ENCODE measurements at regions not wholly inside any gene's neighbourhood (a gene's known extent, or its start where the extent isn't known, plus 50 kb on each side); places are given as distances from the start of the nearest gene placed in this dataset.

DNA sequence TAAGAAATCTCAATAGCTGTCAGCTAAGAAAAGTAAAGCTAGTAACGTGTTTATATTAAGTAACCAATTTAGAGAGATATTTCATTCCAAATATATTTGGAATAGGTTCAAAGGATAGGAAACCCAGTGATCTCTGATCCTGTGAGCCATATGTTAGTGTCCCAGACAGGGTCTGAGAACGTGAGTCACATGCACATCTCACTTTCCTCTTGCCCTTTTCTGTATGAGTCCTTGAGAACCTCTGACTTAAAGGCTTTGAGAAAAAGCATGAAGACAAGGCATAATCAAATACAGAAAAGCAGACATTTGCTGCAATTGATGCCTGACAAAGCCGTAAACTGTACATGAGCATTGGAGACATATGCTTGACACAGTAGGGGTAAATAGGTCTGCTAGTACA lies 655.1 kb upstream of the ADGRL3 start:
- Histone ChIP-seq H3F3A (ENCODE audit: low read length, unreplicated experiment) (no peaks in the 10 kb centered on the region), H2AFZ (ENCODE audit: low read length) (0 out of 2 replicates have a peak overlapping the region, but pooled peaks have one; percentile 39), H4K20me1 (ENCODE audit: low read length) (no peaks in the 10 kb centered on the region), H3K27ac (ENCODE audit: low read length) (no peak overlapping the region), H3K4me1 (ENCODE audit: insufficient read depth, low read length) (no peaks in the 10 kb centered on the region), H3K4me3 (ENCODE audit: low read length) (no peak overlapping the region), H3K79me2 (ENCODE audit: low read length) (no peaks in the 10 kb centered on the region), H3K9me2 (replicated peaks; ENCODE audit: low read length) (no peaks in the 10 kb centered on the region), H3K9ac (ENCODE audit: low read length) (no peak overlapping the region), H3K4me2 (ENCODE audit: low read length) (no peak overlapping the region), H3K27me3 (ENCODE audit: low read length) (no peaks in the 10 kb centered on the region), H3K9me3 (ENCODE audit: low read length) (no peaks in the 10 kb centered on the region), H3K36me3 (ENCODE audit: low read depth, low read length) (no peaks in the 10 kb centered on the region)
- ChIA-PET POLR2A (ENCODE audit: unreplicated experiment) (no interaction called here), CTCF (no interaction called here)
- intact Hi-C loops (cut with micrococcal nuclease) = no loop called here
- no peak for ATAC-seq
- no peak for TF ChIP-seq EZH2 (IDR thresholded peaks at IDR 0.05; ENCODE audit: low read length, unreplicated experiment)
- no peak for DNase-seq
- no TSS peak for BruUV-seq (replicated peaks)

DNA sequence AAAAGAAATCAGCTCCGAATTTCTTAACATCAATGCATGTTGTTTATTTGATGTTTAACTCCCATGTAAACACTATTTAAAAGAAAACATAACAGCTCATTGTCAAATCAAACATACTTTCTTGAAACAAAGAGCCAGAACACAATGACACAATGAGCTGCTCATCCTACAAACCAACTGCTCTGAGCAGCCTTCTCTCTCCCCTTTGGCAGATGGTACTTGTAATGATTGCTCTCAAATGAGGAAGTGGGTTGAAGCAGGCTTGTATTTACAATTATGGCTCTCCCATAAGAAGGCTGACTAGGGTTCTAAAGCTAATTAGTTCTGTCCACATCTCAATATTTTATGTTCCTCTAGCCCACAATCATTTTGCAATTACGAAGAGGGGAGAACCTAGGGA lies 637.8 kb upstream of the ADGRL3 start:
- DNase-seq = no peak
- no TSS peak for BruUV-seq (replicated peaks)
- Histone ChIP-seq H3K4me3 (ENCODE audit: low read length) (no peak overlapping the region), H3F3A (ENCODE audit: low read length, unreplicated experiment) (no peaks in the 10 kb centered on the region), H3K4me2 (ENCODE audit: low read length) (no peak overlapping the region), H3K36me3 (ENCODE audit: low read depth, low read length) (no peaks in the 10 kb centered on the region), H3K9me2 (replicated peaks; ENCODE audit: low read length) (no peaks in the 10 kb centered on the region), H3K79me2 (ENCODE audit: low read length) (no peaks in the 10 kb centered on the region), H3K27me3 (ENCODE audit: low read length) (no peaks in the 10 kb centered on the region), H3K4me1 (ENCODE audit: insufficient read depth, low read length) (no peaks in the 10 kb centered on the region), H4K20me1 (ENCODE audit: low read length) (no peaks in the 10 kb centered on the region), H3K27ac (ENCODE audit: low read length) (no peak overlapping the region), H3K9me3 (ENCODE audit: low read length) (no peaks in the 10 kb centered on the region), H3K9ac (ENCODE audit: low read length) (no peak overlapping the region), H2AFZ (ENCODE audit: low read length) (no peak overlapping the region)
- POLR2A ChIA-PET (ENCODE audit: unreplicated experiment) = interaction anchor here (0.7 kb wide), 1 partner anchor 675 kb away, joined by 3 read pairs; no protein-coding TSS in a partner anchor
- intact Hi-C loops (cut with micrococcal nuclease) = no loop called here
- TF ChIP-seq, protein P1, sequence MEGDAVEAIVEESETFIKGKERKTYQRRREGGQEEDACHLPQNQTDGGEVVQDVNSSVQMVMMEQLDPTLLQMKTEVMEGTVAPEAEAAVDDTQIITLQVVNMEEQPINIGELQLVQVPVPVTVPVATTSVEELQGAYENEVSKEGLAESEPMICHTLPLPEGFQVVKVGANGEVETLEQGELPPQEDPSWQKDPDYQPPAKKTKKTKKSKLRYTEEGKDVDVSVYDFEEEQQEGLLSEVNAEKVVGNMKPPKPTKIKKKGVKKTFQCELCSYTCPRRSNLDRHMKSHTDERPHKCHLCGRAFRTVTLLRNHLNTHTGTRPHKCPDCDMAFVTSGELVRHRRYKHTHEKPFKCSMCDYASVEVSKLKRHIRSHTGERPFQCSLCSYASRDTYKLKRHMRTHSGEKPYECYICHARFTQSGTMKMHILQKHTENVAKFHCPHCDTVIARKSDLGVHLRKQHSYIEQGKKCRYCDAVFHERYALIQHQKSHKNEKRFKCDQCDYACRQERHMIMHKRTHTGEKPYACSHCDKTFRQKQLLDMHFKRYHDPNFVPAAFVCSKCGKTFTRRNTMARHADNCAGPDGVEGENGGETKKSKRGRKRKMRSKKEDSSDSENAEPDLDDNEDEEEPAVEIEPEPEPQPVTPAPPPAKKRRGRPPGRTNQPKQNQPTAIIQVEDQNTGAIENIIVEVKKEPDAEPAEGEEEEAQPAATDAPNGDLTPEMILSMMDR (conservative IDR thresholded peaks at IDR 0.05; ENCODE audit: low read depth, low read length) = no peak
- TF ChIP-seq EZH2 (IDR thresholded peaks at IDR 0.05; ENCODE audit: low read length, unreplicated experiment) (no peak), EZH2phosphoT487 (IDR thresholded peaks at IDR 0.05; ENCODE audit: borderline replicate concordance, low read length) (no peak)
- no peak for ATAC-seq
- CTCF ChIA-PET = no interaction called here

DNA sequence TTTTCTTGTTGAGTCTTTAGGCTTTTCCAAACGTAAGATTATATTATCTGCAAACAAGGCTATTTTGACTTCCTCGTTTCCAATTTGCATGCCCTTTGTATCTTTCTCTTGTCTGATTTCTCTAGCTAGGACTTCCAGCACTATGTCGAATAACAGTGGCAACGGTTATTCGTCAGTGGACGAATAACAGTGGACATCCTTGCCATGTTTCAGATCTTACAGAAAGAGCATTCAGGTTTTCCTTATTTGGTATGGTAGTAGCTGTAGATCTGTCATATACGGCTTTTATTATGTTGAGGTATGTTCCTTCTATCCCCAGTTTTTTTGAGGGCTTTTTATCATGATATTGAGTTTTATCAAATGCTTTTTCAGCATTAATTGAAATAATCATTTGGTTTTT lies 634.6 kb upstream of the ADGRL3 start:
- H3K4me2 ChIP-seq (ENCODE audit: low read length) = no peak overlapping the region
- CTCF ChIA-PET = no interaction called here
- POLR2A ChIA-PET (ENCODE audit: unreplicated experiment) = no interaction called here

More for the DNA sequence above, 634.6 kb upstream of the ADGRL3 start:
- no TSS peak for BruUV-seq (replicated peaks)
- intact Hi-C loops (cut with micrococcal nuclease) = no loop called here
- H3K4me1 ChIP-seq (ENCODE audit: insufficient read depth, low read length) = no peaks in the 10 kb centered on the region
- no peak overlapping the region for H2AFZ ChIP-seq (ENCODE audit: low read length)
- no peaks in the 10 kb centered on the region for H3K9me3 ChIP-seq (ENCODE audit: low read length)
- H3K9ac ChIP-seq (ENCODE audit: low read length) = no peak overlapping the region
- H3K27ac ChIP-seq (ENCODE audit: low read length) = no peak overlapping the region
- ATAC-seq (no peak), DNase-seq (no peak)
- H3K27me3 ChIP-seq (ENCODE audit: low read length) = no peaks in the 10 kb centered on the region
- no peaks in the 10 kb centered on the region for H3K9me2 ChIP-seq (replicated peaks; ENCODE audit: low read length)
- H3K79me2 ChIP-seq (ENCODE audit: low read length) = no peaks in the 10 kb centered on the region
- TF ChIP-seq EZH2phosphoT487 (IDR thresholded peaks at IDR 0.05; ENCODE audit: borderline replicate concordance, low read length) = no peak
- TF ChIP-seq, protein P1 (conservative IDR thresholded peaks at IDR 0.05; ENCODE audit: low read depth, low read length) = no peak
- TF ChIP-seq EZH2 (IDR thresholded peaks at IDR 0.05; ENCODE audit: low read length, unreplicated experiment) = no peak
- H4K20me1 ChIP-seq (ENCODE audit: low read length) = no peaks in the 10 kb centered on the region
- H3K4me3 ChIP-seq (ENCODE audit: low read length) = no peak overlapping the region
- H3K36me3 ChIP-seq (ENCODE audit: low read depth, low read length) = no peaks in the 10 kb centered on the region
- no peaks in the 10 kb centered on the region for H3F3A ChIP-seq (ENCODE audit: low read length, unreplicated experiment)

Data from PC-3 (cell line).